H1 (cell line): ENCODE measurements at regions not wholly inside any gene's neighbourhood (a gene's known extent, or its start where the extent isn't known, plus 50 kb on each side); places are given as distances from the start of the nearest gene placed in this dataset.

Experiments
- CTCF ChIA-PET: fragments of 300-600 bp; sonication (Branson Sonifier 250); formaldehyde crosslinking; loops from one replicate; lab custom pipeline; 2021; ENCODE audit not compliant: partially characterized antibody; lab: Charles Lee
- POLR2A ChIA-PET: fragments of 300-600 bp; sonication (Branson Sonifier 250); formaldehyde crosslinking; loops from one replicate; lab custom pipeline; 2021; ENCODE audit warnings: inconsistent platforms; ENCODE audit not compliant: partially characterized antibody; lab: Charles Lee
- DNase-seq, 2 experiments: peaks; one replicate each; pipeline versions ENCODE4 v3.0.0 to v3.0.0-alpha.2; 2010 to 2022; ENCODE audit warnings: low spot score in 2 of 2, low read depth in 1 of 2, mixed read lengths in 1 of 2
- FAIRE-seq: peaks from 2 replicates; lab custom pipeline; 2011; peaks lifted over from hg19 to GRCh38; lab: Jason Lieb, UNC
- H2AFZ ChIP-seq: 2 replicates; pipeline ENCODE4 v1.8.1; 2012; ENCODE audit warnings: low read length, inconsistent platforms
- H2AK5ac ChIP-seq: 2 replicates; pipeline ENCODE4 v1.6.1; 2013; ENCODE audit warnings: low read depth, low read length
- H2BK120ac ChIP-seq: replicated peaks from 2 replicates; pipeline ENCODE3; 2013; ENCODE audit warnings: low read depth, low read length, inconsistent platforms
- H2BK12ac ChIP-seq: 2 replicates; pipeline ENCODE4 v1.6.1; 2013; ENCODE audit warnings: low read depth, low read length
- H2BK15ac ChIP-seq: 2 replicates; pipeline ENCODE4 v1.6.1; 2013; ENCODE audit warnings: low read length
- H2BK20ac ChIP-seq: 2 replicates; pipeline ENCODE4 v1.6.1; 2013; ENCODE audit warnings: low read length
- H2BK5ac ChIP-seq: 2 replicates; pipeline ENCODE4 v1.6.1; 2013; ENCODE audit warnings: low read depth, low read length
- H3K14ac ChIP-seq: 2 replicates; pipeline ENCODE4 v1.6.1; 2013; ENCODE audit warnings: inconsistent platforms; ENCODE audit not compliant: insufficient read length
- H3K18ac ChIP-seq: 2 replicates; pipeline ENCODE4 v1.6.1; 2013; ENCODE audit warnings: low read length; ENCODE audit errors: extremely low read depth
- H3K23ac ChIP-seq: 2 replicates; pipeline ENCODE4 v1.6.1; 2013; ENCODE audit warnings: inconsistent platforms; ENCODE audit not compliant: insufficient read length
- H3K23me2 ChIP-seq: 2 replicates; pipeline ENCODE4 v1.6.1; 2013; ENCODE audit warnings: low read depth, low read length
- H3K27ac ChIP-seq: 2 replicates; pipeline ENCODE4 v1.6.1; 2011; ENCODE audit warnings: low read depth, low read length, inconsistent platforms
- H3K27me3 ChIP-seq, 4 experiments: replicated peaks in 1 of 4; 1 replicate in 1 of 4; 2 replicates in 3 of 4; pipeline versions ENCODE4 v1.6.1 to v1.8.1; 2011 to 2013; ENCODE audit warnings: low read length in 3 of 4, mild to moderate bottlenecking in 3 of 4, inconsistent platforms in 2 of 4, mixed read lengths in 2 of 4, moderate library complexity in 1 of 4; ENCODE audit not compliant: control insufficient read depth in 3 of 4, insufficient read depth in 3 of 4; ENCODE audit errors: extremely low read depth in 1 of 4
- H3K36me3 ChIP-seq, 4 experiments: 2 replicates each; pipeline versions ENCODE4 v1.6.1 to v1.8.1; 2011 to 2013; ENCODE audit warnings: mild to moderate bottlenecking in 4 of 4, low read length in 3 of 4, moderate library complexity in 2 of 4, control low read depth in 1 of 4, inconsistent platforms in 1 of 4; ENCODE audit not compliant: insufficient read depth in 4 of 4, control insufficient read depth in 2 of 4
- H3K4ac ChIP-seq: replicated peaks from 2 replicates; pipeline ENCODE3; 2013; ENCODE audit warnings: low read length, low read depth, mixed read lengths, inconsistent platforms; ENCODE audit not compliant: insufficient read length
- H3K4me1 ChIP-seq, 4 experiments: replicated peaks in 1 of 4; 1 replicate in 1 of 4; 2 replicates in 3 of 4; pipeline versions ENCODE4 v1.6.1 to v1.8.1; 2011 to 2013; ENCODE audit warnings: low read length in 3 of 4, inconsistent platforms in 2 of 4, mixed read lengths in 1 of 4; ENCODE audit not compliant: insufficient read depth in 4 of 4, control insufficient read depth in 3 of 4
- H3K4me2 ChIP-seq, 2 experiments: 2 replicates each; pipeline versions ENCODE4 v1.6.1 to v1.8.1; 2011 to 2013; ENCODE audit warnings: low read depth in 2 of 2, low read length in 2 of 2, control low read depth in 1 of 2, inconsistent platforms in 1 of 2, mild to moderate bottlenecking in 1 of 2; ENCODE audit not compliant: insufficient read depth in 1 of 2
- H3K4me3 ChIP-seq, 4 experiments: fragments of 200-600, 300-600 bp in 1 of 4; sonication (generic), shearing (Covaris generic), sonication (Bioruptor Twin) in 1 of 4; 2 replicates each; pipeline versions ENCODE4 v1.5.1 to v1.8.1; 2011 to 2016; ENCODE audit warnings: low read length in 4 of 4, low read depth in 3 of 4, control low read depth in 2 of 4, inconsistent platforms in 2 of 4, mild to moderate bottlenecking in 2 of 4, mixed read lengths in 1 of 4, moderate library complexity in 1 of 4; ENCODE audit not compliant: insufficient read depth in 2 of 4; ENCODE audit errors: extremely low read depth in 1 of 4
- H3K56ac ChIP-seq: replicated peaks from 2 replicates; pipeline ENCODE3; 2013; ENCODE audit warnings: low read depth, mild to moderate bottlenecking, mixed read lengths, low read length, inconsistent platforms; ENCODE audit not compliant: insufficient read length
- H3K79me1 ChIP-seq: 2 replicates; pipeline ENCODE4 v1.6.1; 2013; ENCODE audit warnings: low read depth, low read length, control low read depth
- H3K79me2 ChIP-seq, 2 experiments: 2 replicates each; pipeline versions ENCODE4 v1.6.1 to v1.8.1; 2012 to 2013; ENCODE audit warnings: low read length in 2 of 2, mild to moderate bottlenecking in 2 of 2, inconsistent platforms in 1 of 2; ENCODE audit not compliant: insufficient read depth in 2 of 2, control insufficient read depth in 1 of 2
- H3K9ac ChIP-seq, 4 experiments: replicated peaks in 1 of 4; 1 replicate in 1 of 4; 2 replicates in 3 of 4; pipeline versions ENCODE4 v1.6.1 to v1.8.1; 2011 to 2013; ENCODE audit warnings: low read depth in 3 of 4, low read length in 3 of 4, control low read depth in 2 of 4, mild to moderate bottlenecking in 2 of 4, moderate library complexity in 2 of 4, inconsistent platforms in 1 of 4; ENCODE audit errors: extremely low read depth in 1 of 4
- H3K9me3 ChIP-seq, 2 experiments: 2 replicates each; pipeline versions ENCODE4 v1.6.1 to v1.8.1; 2012 to 2013; ENCODE audit warnings: mild to moderate bottlenecking in 2 of 2, moderate library complexity in 2 of 2, control low read depth in 1 of 2, inconsistent platforms in 1 of 2, low read depth in 1 of 2, low read length in 1 of 2, mixed read lengths in 1 of 2; ENCODE audit not compliant: insufficient read depth in 2 of 2
- H4K20me1 ChIP-seq, 2 experiments: replicated peaks in 1 of 2; 2 replicates each; pipeline versions ENCODE3 to v1.8.1; 2011 to 2013; ENCODE audit warnings: inconsistent platforms in 2 of 2, low read length in 2 of 2, mild to moderate bottlenecking in 1 of 2; ENCODE audit not compliant: insufficient read depth in 2 of 2, control insufficient read depth in 1 of 2
- H4K5ac ChIP-seq: 2 replicates; pipeline ENCODE4 v1.6.1; 2013; ENCODE audit warnings: low read length, low read depth, mixed read lengths, inconsistent platforms; ENCODE audit not compliant: insufficient read length
- H4K8ac ChIP-seq: 2 replicates; pipeline ENCODE4 v1.8.0; 2013; ENCODE audit warnings: mild to moderate bottlenecking, moderate library complexity, low read length, inconsistent platforms; ENCODE audit not compliant: insufficient read depth; ENCODE audit errors: extremely low read depth
- H4K91ac ChIP-seq: replicated peaks from 2 replicates; pipeline ENCODE3; 2013; ENCODE audit warnings: low read length, mixed read lengths, inconsistent platforms; ENCODE audit not compliant: insufficient read length
- BCL11A ChIP-seq, 2 experiments: IDR thresholded peaks; one replicate each; pipeline ENCODE4 v1.6.1; 2011; ENCODE audit warnings: low read depth in 2 of 2, low read length in 2 of 2, mild to moderate bottlenecking in 2 of 2
- CTCF ChIP-seq, 3 experiments: IDR thresholded peaks; 1 replicate in 2 of 3; 2 replicates in 1 of 3; pipeline versions ENCODE4 v1.5.1 to v1.6.1; 2011; ENCODE audit warnings: low read length in 3 of 3, mild to moderate bottlenecking in 3 of 3, inconsistent platforms in 2 of 3, low read depth in 1 of 3, moderate library complexity in 1 of 3; ENCODE audit not compliant: insufficient read depth in 1 of 3; ENCODE audit errors: control extremely low read depth in 1 of 3
- NRF1 ChIP-seq: IDR thresholded peaks from 2 replicates; pipeline ENCODE4 v1.6.1; 2011; ENCODE audit warnings: mild to moderate bottlenecking, low read depth, low read length, improper control_type of control experiment
- POU5F1 ChIP-seq: IDR thresholded peaks from 2 replicates; pipeline ENCODE4 v1.6.1; 2011; ENCODE audit warnings: low read depth, mild to moderate bottlenecking, low read length, moderate library complexity
- TEAD4 ChIP-seq: IDR thresholded peaks from 2 replicates; pipeline ENCODE4 v1.6.1; 2012; ENCODE audit warnings: low read depth, low read length, inconsistent platforms, mixed read lengths
- WGBS, 2 experiments: shearing (Covaris generic) in 1 of 2; methylation state at CpG; one replicate each; pipeline versions ENCODE4 v1.1.6 to v1.1.7; 2013 to 2015; ENCODE audit warnings: low lambda C conversion rate in 2 of 2, mixed read lengths in 2 of 2, inconsistent platforms in 1 of 2, low coverage in 1 of 2, missing lambda C conversion rate in 1 of 2; ENCODE audit not compliant: insufficient replicate concordance in 2 of 2, insufficient coverage in 1 of 2, insufficient read length in 1 of 2; ENCODE audit errors: extremely low coverage in 1 of 2, missing lambda C conversion rate in 1 of 2; 5-methylcytosine and 5-hydroxymethylcytosine counted together

- Histone ChIP-seq H3K27me3 (peaks cover 0 to 1% (median 0%) of the 10 kb centered on the region in 4 experiments; a peak in 1 of 7 replicates), H2AK5ac (no peak overlapping the region), H2AFZ (no peak overlapping the region), H4K8ac (no peak overlapping the region), H4K5ac (no peak overlapping the region), H3K56ac (no peak overlapping the region), H3K79me1 (no peaks in the 10 kb centered on the region), H3K14ac (no peak overlapping the region), H3K9ac (no peak overlapping the region), H3K79me2 (no peaks in the 10 kb centered on the region), H3K4ac (no peak overlapping the region), H2BK15ac (no peak overlapping the region), H4K20me1 (no peaks in the 10 kb centered on the region), H3K23ac (no peak overlapping the region), H4K91ac (no peak overlapping the region), H2BK120ac (no peak overlapping the region), H2BK12ac (no peak overlapping the region), H2BK20ac (no peak overlapping the region), H3K18ac (no peak overlapping the region), H3K4me2 (no peak overlapping the region), H3K4me1 (no peaks in the 10 kb centered on the region), H2BK5ac (no peak overlapping the region), H3K23me2 (no peaks in the 10 kb centered on the region), H3K36me3 (no peaks in the 10 kb centered on the region), H3K4me3 (no peak overlapping the region), H3K9me3 (no peaks in the 10 kb centered on the region), H3K27ac (no peak overlapping the region)
- TF ChIP-seq CTCF (IDR thresholded peaks at IDR 0.05; ENCODE audit: control extremely low read depth in 1 of 3, insufficient read depth in 1 of 3, low read depth in 1 of 3, low read length in 3 of 3): no peak
- no peak for TF ChIP-seq TEAD4
- no peak for TF ChIP-seq BCL11A (IDR thresholded peaks at IDR 0.05; ENCODE audit: low read depth in 2 of 2, low read length in 2 of 2)
- TF ChIP-seq NRF1: no peak
- no peak for TF ChIP-seq POU5F1
- DNase-seq: no peak
- no peak for FAIRE-seq
- ChIA-PET POLR2A (no interaction called here), CTCF (no interaction called here)
- WGBS, 2 experiments: 93% methylated on average over 2 of the region's 2 CpGs; no CpG with 5 or more reads in 1 of the 2 experiments
These were observed 711.1 kb downstream of the HDGFL1 start for GRCh38 chr6:23280437-23280836.
